GM20000 (cell line): ENCODE measurements at regions not wholly inside any gene's neighbourhood (a gene's known extent, or its start where the extent isn't known, plus 50 kb on each side); places are given as distances from the start of the nearest gene placed in this dataset.
A peak's percentile ranks its signal among the peaks of the same experiment; 100 is the strongest.
"Not testable (repeated sequence)": the region's sequence is repeated elsewhere in the genome, so short reads cannot be mapped to it uniquely, and the experiment has no call there.

ENCODE experiments used
- DNase-seq: peaks from one replicate; pipeline ENCODE4 v3.0.0; 2012; ENCODE audit warnings: low spot score
- TF ChIP-seq, protein P1 (sequence below): IDR thresholded peaks from 2 replicates; pipeline ENCODE4 v1.5.1; 2012; ENCODE audit warnings: mild to moderate bottlenecking, control low read depth; ENCODE audit errors: extremely low read depth, missing control alignments

DNA sequence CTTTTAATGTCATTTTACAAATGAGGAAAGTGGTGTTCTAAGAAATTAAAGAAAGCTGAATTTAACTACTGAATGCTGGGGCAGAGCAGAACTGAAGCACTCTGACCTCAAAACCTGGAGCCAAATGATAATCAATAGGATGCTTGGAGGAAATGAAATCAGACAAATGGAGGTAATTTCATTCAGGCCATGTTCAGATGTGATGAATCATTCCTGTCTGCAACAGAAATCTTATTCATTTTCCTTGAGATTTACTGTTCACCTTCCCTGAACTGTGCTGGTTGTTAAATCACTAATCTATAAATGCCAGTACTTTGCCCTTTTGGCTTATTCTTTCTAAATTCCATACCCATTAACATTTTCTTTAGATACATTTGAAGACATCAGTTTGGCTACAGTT lies 85.6 kb upstream of the SNX7 start:
- DNase-seq: no peak
- TF ChIP-seq, protein P1, sequence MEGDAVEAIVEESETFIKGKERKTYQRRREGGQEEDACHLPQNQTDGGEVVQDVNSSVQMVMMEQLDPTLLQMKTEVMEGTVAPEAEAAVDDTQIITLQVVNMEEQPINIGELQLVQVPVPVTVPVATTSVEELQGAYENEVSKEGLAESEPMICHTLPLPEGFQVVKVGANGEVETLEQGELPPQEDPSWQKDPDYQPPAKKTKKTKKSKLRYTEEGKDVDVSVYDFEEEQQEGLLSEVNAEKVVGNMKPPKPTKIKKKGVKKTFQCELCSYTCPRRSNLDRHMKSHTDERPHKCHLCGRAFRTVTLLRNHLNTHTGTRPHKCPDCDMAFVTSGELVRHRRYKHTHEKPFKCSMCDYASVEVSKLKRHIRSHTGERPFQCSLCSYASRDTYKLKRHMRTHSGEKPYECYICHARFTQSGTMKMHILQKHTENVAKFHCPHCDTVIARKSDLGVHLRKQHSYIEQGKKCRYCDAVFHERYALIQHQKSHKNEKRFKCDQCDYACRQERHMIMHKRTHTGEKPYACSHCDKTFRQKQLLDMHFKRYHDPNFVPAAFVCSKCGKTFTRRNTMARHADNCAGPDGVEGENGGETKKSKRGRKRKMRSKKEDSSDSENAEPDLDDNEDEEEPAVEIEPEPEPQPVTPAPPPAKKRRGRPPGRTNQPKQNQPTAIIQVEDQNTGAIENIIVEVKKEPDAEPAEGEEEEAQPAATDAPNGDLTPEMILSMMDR: no peak

DNA sequence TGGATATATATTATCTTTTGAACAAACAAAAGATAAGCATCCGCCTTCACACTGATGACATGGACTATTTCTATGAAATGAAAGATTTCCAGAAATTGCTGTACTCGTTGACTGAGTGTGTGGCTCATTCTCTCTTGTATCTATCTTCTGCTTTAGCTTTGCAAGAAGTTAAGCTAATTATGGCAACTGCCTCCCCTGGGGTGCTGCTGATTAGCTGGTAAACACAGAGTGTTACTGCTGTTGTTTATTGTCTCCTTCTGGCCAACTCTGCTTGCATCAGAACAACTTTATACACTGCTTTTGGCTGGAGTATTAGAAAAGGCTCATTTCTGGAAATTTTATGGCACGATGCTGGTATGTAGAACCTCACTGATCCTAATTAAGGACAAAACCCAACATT lies 95.6 kb upstream of the SNX7 start:
- TF ChIP-seq, protein P1: no peak
- no peak for DNase-seq

DNA sequence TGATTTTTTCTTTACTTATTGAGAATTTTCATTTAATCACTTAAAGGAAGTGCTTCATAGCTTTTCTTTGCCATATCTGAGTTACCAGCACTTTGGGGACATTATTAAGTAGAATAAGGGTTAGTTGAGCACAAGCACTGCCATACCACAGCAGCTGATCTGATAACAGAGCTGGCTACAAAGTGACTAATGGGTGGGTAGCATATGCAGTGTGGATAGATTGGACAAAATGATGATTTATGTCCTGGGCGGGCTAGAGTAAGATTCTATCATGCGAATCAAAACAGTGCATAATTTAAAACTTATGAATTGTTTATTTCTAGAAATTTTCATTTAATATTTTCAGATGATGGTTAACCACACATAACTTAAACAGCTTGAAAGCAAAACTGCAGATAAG lies 102.2 kb upstream of the SNX7 start:
- no peak for DNase-seq
- TF ChIP-seq, protein P1: no peak

DNA sequence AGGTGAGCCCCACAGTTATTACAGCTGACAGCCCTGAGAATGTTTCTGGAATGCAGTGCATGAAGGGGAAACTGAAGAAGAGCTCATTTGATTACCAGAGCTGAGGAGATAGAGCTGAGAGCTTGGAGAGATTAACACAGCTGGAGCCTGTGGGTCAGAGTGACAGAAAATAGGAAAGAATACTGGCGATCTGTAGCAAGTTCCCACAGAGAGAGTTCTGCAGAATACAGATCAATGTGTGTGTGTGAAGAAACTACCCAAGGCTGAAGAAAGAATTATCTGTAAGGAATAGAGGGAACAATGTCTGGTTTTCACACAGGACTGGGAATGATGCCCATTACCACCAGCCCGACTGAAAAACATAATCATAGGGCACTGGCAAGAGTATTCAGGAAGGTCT lies 103.6 kb upstream of the SNX7 start:
- TF ChIP-seq, protein P1: no peak
- DNase-seq: no peak

DNA sequence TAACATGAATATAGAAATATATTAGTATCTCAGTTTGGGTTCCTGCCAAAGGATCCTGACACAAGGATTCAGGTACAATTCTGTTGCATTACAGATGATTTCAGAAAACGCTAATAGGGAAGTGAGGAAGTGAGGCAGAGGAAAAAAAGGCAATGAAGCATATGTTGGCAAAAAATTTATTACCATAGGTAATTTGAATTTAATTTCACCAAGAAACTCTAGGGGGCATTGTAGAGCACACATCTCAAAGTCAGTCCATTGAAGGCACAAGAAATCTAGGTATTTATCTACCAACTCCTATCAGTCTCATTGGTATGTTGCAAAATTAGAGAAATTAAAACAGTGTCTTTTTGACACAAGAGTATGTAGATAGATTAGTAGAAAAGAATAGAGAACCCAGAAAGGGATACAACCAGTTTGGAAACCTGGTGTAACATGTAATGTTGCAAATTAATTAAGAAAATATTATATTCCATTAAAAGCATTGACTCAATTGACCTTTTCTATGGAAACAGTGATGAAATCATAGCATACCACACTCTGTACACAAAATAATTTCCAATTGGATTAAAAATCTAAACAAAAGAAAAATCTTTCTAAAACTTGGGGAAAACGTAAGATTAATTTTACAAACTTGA lies 104.9 kb upstream of the SNX7 start:
- peak; percentile 11 for DNase-seq
- TF ChIP-seq, protein P1: no peak

DNA sequence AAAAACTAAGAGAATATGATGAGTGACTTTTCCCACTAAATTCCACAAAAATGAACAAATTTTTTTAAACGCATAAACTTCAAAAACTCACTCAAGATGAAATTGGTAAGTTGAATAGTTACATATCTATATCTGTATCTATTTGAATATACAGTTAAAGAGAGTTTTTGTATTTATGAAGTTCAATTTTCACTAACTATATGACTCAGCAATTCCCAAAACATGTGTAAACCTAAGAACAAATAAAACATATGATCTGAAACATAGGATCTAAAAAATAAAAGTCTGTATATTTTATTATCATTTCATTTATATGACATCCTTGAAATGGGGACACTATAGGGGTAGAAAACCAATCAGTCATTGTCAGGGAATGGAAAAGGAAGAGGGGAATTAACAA lies 105.7 kb upstream of the SNX7 start:
- no peak for DNase-seq
- TF ChIP-seq, protein P1: no peak

DNA sequence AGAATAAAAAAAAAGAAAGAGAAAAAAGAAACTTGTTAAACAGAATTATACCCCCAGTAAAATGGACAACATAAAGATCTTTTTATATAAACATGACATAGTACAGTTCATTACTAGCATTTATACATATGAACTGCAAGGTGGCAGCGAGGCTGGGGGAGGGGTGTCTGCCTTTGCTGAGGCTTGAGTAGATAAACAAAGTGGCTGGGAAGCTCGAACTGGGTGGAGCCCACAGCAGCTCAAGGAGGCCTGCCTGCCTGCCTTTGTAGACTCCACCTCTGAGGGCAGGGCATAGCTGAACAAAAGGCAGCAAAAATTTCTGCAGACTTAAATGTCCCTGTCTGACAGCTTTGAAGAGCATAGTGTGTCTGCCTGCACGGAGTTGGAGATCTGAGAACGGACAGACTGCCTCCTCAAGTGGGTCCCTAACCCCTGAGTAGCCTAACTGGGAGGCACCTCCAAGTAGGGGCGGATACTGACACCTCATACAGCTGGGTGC lies 108.9 kb upstream of the SNX7 start:
- DNase-seq: not testable (repeated sequence)

DNA sequence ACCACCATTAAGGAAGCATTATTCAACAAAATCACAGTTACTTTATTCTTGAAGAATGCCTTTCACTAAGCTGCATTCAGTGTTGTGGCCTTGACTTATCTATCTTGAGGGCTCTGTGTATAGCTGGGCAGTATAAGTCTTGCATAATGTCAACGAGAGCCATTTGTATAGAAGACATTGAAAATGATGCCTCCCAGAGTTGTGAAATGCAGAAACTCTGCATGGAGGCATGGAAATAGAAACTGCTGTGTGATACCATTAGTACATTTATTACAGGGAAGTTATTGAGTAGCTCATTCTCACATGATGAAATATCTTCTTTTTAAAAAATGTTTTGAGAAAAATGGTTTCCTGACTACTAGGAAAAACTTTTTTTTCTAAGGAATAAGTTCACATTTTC lies 111.4 kb upstream of the SNX7 start:
- TF ChIP-seq, protein P1: no peak
- DNase-seq: no peak
